ENCODE measurements at regions not wholly inside any gene's neighbourhood (a gene's known extent, or its start where the extent isn't known, plus 50 kb on each side); places are given as distances from the start of the nearest gene placed in this dataset.

GRCh38 chr17:31593806-31594205 lies 202.3 kb downstream of the RAB11FIP4 start:
- H3K27ac ChIP-seq, result no peak overlapping the region
- no peak overlapping the region for H3K4me3 ChIP-seq
- 0 to 100% (median 93%) methylated on average over 1 of the region's 7 CpGs; no CpG with 5 or more reads in 6 of the 10 experiments for WGBS, 10 experiments
- in situ Hi-C loops (cut with MboI; ENCODE audit: low pct_unique_long_range_greater_than_20kb in 2 of 9, low sequenced_read_pairs in 9 of 9, unreplicated experiment in 9 of 9), result no loop called here
- peaks cover 0 to 5% of the 10 kb centered on the region in 2 donors for H3K4me1 ChIP-seq (replicated peaks in 1 of 2)
- ATAC-seq (replicated peaks in 6 of 8), result peak in 3 of 8 experiments; percentile 53 to 91 (median 56)

GRCh38 chr17:31591924-31592323 lies 200.4 kb downstream of the RAB11FIP4 start:
- in situ Hi-C loops (cut with MboI; ENCODE audit: low pct_unique_long_range_greater_than_20kb in 2 of 9, low sequenced_read_pairs in 9 of 9, unreplicated experiment in 9 of 9), result no loop called here
- H3K27ac ChIP-seq, result no peak overlapping the region
- peaks cover 0 to 5% of the 10 kb centered on the region in 2 donors for H3K4me1 ChIP-seq (replicated peaks in 1 of 2)
- no peak overlapping the region for H3K4me3 ChIP-seq
- WGBS, 10 experiments, result 93 to 100% (median 94%) methylated on average over 2 of the region's 2 CpGs; no CpG with 5 or more reads in 5 of the 10 experiments
- no peak for ATAC-seq (replicated peaks in 6 of 8)

GRCh38 chr17:31588512-31588911 lies 197.0 kb downstream of the RAB11FIP4 start:
- WGBS, 10 experiments, result 60 to 96% (median 82%) methylated on average over 1 to 4 of the region's 4 CpGs; no CpG with 5 or more reads in 4 of the 10 experiments
- ATAC-seq (replicated peaks in 6 of 8), result no peak
- in situ Hi-C loops (cut with MboI; ENCODE audit: low pct_unique_long_range_greater_than_20kb in 2 of 9, low sequenced_read_pairs in 9 of 9, unreplicated experiment in 9 of 9), result no loop called here

GRCh38 chr17:31588034-31588433 lies 196.6 kb downstream of the RAB11FIP4 start:
- in situ Hi-C loops (cut with MboI; ENCODE audit: low pct_unique_long_range_greater_than_20kb in 2 of 9, low sequenced_read_pairs in 9 of 9, unreplicated experiment in 9 of 9), result no loop called here
- 60 to 100% (median 85%) methylated on average over 1 to 5 of the region's 5 CpGs; no CpG with 5 or more reads in 2 of the 10 experiments for WGBS, 10 experiments
- Histone ChIP-seq H3K4me3 (no peak overlapping the region), H3K4me1 (replicated peaks in 1 of 2) (no peaks in the 10 kb centered on the region), H3K27ac (no peak overlapping the region)
- ATAC-seq (replicated peaks in 6 of 8), result no peak

More at GRCh38 chr17:31588512-31588911, 197.0 kb downstream of the RAB11FIP4 start:
- H3K4me3 ChIP-seq, result no peak overlapping the region
- H3K27ac ChIP-seq, result no peak overlapping the region
- H3K4me1 ChIP-seq (replicated peaks in 1 of 2), result no peaks in the 10 kb centered on the region

Data from motor neuron (in vitro differentiated cells).